RPMI8226 (cell line): ENCODE measurements at regions not wholly inside any gene's neighbourhood (a gene's known extent, or its start where the extent isn't known, plus 50 kb on each side); places are given as distances from the start of the nearest gene placed in this dataset.

Experiments
- DNase-seq: peaks from one replicate; pipeline ENCODE4 v3.0.0-alpha.2; 2015

DNA sequence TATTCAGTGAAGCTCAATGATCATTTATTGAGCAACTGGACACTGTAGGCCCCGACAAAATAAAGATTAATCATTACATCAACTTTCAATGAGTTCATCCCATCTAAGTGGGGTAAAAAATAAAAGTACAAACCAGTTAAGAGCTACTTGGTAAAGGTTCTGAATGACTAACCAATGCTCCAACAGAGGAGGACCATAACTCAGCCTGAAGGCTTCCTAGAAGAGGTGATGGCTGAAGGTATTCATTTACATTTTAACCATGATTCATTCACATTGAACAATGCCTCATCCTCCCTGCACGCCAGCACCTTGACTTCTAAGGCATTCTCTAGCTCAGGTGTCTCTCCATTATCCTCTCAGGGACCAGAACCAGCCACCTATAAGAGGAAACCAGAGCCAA is 201.4 kb downstream of the ZNF462 start:
- no peak for DNase-seq

DNA sequence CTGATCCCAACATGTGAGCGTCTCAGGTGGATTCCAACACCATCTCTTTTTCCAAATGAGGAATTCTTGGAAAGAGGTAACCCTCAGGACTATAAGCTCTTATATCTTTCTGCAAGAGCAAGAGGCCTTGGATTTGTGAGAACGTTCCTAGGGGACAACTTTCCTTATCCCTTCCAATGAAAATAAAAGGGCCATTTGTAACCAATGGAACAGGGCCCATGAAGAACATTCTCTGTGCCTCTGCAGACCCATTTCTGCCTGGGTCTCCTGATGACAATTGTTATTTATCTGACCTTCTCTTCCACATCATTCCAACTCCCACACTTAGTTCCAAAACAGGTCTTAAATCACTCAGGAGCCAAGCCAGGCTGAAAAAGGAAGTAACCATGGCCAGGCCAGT is 202.6 kb downstream of the ZNF462 start:
- DNase-seq, result no peak

DNA sequence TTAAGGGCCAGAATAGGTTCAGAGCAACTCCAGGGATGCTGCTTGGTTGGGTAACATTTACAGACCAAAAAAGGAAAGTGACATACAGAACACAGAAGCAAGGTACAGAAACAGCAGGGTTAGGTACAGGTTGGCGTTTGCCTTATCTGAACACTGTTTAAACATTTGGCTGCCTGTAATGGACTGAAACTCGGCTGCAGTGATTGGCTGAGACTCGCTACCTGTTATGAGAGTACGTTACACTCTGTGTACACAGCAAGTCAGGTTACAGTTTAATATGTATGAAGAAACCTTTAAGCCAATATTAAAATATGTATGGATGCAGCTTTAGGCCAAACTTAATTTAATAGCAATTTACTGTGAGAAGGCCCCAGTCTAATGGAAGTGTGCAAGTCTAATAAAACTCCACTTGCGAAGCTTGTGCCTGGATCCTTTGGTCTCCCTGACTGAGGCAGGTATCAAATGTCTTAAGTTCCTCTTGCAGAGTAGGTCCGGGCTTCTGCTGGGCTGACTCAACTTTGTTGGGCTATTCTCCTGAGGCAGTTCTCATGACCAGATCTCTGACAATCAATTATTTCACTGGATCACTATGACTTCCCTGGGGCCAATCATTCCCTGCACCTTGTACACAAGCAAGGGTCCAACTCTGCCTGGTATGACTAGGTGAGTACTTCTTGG is 204.9 kb downstream of the ZNF462 start:
- DNase-seq, result no peak

DNA sequence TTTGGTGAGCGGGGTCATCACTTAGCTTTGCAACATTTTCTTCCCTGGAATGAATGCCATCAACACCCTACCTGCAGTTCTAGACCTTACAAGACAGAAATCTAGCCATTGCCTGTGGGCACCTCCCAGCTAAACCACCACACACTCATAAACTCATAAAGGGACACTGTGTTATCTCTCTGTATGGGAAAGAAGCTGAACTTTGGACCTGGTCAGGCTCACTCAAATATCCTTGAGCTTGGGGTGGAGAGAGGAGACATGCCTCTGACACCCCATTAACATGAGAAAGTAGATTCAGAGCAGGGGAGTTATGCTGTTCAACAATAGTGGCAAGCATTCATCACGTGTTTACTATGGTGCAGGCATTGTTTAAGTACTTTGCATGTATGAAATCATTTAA is 205.6 kb downstream of the ZNF462 start:
- no peak for DNase-seq

DNA sequence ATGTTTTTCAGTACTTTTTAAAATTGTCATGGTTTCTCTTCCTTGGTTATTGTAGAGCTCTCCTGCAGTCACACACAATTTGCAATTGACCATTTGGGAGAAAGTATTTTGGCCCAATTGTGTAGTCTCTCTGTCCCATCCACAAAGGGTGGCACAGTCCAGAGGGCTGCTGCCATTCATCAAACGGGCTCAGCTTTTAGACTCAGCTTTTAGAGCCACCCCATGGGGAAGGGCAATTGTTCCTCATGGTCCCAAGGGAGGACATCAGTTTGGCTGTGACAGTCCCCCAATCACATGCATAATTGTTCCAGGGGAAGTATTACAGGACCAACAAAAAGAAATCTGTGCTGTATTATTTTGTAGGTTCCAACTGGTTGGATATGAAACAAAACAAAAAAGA is 207.6 kb downstream of the ZNF462 start:
- DNase-seq, result no peak

- no peak for DNase-seq
Observed at GRCh38 chr9:107078061-107078460, 205.0 kb upstream of the RAD23B start.

- no peak for DNase-seq
Observed at GRCh38 chr9:107079589-107079988, 203.5 kb upstream of the RAD23B start.

DNA sequence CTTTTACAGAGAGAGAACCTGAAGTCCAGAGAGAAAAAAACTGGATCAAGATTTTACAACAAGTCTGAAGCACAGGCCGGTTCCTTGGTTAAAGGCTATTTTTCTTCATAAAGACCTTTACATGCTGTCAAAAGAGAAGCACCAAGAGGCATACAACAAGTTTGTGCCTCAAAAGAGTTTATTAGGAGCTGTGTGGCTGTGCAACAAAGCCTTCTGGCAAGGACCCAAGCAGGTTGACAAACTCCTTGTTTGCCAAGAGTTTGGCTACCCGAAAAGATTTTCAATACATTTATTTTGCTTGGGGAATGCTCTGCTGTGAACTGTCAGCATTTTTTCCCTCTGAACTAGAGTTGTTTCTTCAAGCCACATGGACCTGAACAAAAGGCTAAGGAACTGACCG is 202.9 kb upstream of the RAD23B start:
- no peak for DNase-seq

DNA sequence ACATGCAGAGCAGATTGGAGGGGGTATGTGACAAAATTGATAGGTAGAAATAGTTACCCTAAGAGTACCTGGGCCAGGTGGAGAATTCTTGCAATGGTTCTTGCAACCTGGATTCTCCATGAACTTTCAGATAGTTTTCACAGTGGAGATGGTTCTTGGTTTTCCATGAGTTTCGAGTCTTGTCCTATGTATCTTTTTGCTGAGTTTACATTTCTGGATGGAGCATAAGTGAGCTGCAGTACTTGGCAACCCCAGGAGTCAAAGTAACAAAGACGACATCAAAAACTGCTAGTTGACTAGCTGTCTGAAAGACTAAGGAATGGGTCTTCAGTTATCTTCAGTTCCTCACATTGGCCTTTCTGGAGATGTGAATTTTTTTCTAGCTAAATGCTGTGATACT is 196.6 kb upstream of the RAD23B start:
- DNase-seq, result no peak

GRCh38 chr9:107087222-107087621 is 195.9 kb upstream of the RAD23B start:
- no peak for DNase-seq

DNA sequence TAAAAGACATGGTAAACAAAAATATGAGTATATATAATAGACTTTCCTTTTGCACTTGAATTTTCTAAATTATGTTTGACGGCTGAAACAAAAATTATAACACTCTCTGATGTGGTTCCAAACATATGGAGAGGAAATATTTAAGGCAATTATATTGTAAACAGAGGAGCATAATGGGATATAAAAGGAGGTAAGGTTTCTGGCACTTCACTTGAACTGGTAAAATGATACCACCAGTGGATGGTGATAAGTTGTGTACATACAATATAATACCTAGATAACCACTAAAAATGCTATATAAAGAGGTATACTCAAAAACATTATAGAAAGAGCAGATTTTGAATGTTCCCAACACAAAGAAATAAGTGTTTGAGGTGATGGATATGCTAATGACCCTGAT is 192.9 kb upstream of the RAD23B start:
- DNase-seq, result no peak

GRCh38 chr9:107093365-107094060 is 189.6 kb upstream of the RAD23B start:
- no peak for DNase-seq

DNA sequence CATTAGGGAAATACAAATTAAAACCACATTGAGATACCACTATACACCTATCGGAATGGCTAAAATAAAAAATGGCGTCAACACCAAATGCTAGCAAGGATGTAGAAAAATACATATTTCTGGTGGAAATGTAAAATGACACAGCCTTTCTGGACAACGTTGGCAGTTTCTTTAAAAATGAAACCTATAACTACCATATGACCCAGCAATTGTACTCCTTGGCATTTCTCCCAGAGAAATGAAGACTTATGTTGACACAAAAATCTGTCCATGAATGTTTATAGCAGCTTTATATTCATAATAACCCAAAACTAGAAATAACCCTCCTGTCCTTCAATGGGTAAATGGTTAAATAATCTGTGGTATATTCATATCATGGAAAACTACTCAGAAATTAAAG is 188.7 kb upstream of the RAD23B start:
- no peak for DNase-seq

DNA sequence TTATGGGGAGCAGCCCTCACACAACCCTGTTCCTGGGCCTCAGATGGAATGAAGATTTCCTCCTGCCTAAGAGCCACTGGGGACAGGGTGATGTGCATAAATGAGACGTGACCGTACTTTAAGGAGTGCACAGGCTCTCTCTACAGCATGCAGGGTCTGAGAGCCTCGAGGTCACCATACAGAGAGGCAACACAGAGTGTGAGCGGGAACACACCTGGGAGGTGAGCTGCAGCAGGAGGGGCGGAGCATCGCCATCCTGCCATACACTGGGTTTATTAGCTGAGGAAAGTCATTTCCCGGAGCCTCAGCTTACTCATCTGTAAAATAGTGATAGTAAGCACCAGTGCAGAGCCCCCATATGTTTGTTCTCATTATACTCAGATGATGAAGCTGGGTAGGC is 182.5 kb upstream of the RAD23B start:
- no peak for DNase-seq

- DNase-seq, result no peak
Observed at GRCh38 chr9:107102011-107102410, 181.1 kb upstream of the RAD23B start.

- DNase-seq, result no peak
Observed at GRCh38 chr9:107103621-107104020, 179.5 kb upstream of the RAD23B start.

- no peak for DNase-seq
Observed at GRCh38 chr9:107105784-107106183, 177.3 kb upstream of the RAD23B start.

GRCh38 chr9:107106416-107106815 is 176.7 kb upstream of the RAD23B start:
- no peak for DNase-seq

DNA sequence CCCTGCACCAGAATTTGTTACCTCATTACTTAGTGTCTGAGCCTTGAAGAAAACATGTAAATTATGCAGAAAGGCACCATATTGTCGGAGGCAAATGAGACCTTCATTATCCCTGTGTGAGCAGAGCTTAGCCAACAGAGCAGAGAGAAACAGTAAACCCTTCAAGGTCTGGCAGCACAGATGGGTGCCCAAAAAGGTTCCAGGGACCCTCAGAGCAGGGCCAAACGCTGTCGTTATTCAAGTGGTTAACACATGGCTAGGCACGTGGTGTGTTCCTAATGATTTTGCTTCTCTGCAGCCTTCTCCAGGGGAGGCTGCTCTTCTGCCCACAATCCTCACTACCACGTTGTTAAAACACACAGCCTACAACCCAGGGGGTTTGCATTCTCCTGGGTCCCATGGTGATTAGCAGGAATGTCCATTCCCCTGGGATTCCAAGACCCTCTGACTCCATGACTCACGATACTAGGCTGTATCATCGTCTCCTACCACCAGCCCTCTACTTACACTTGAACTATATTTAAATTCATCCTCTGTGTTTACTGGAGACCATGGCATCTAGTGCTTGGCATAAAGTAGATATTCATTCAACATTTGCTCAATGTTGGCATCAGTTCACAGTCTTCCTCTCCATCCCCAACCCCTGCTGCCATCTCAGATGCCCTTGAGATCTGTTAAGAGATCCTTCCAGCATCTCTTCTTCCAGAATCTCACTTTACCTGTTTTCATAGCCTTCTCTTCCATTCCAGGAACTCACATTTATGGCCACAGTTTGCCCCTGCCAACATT is 174.5 kb upstream of the RAD23B start:
- DNase-seq, result no peak

DNA sequence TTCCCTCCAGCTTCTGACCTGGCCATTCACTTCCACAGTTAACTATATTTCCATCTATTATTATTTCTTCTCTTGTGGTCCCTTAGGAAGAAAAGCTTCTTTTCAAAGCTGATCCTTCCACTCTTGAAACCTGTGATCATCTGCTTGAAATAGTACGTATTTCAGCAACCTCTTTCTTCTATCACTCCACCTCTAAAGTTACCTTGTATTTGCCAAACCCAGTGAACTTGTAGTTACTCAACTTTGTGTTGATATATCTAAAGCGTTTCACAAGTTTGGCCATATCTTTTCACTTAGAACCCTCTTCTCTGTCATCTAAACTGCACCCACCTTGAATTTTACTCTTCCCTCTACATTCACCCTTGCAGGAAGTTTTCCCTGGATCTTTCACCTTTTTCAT is 173.8 kb upstream of the RAD23B start:
- no peak for DNase-seq

GRCh38 chr9:107110153-107110552 is 172.9 kb upstream of the RAD23B start:
- no peak for DNase-seq

DNA sequence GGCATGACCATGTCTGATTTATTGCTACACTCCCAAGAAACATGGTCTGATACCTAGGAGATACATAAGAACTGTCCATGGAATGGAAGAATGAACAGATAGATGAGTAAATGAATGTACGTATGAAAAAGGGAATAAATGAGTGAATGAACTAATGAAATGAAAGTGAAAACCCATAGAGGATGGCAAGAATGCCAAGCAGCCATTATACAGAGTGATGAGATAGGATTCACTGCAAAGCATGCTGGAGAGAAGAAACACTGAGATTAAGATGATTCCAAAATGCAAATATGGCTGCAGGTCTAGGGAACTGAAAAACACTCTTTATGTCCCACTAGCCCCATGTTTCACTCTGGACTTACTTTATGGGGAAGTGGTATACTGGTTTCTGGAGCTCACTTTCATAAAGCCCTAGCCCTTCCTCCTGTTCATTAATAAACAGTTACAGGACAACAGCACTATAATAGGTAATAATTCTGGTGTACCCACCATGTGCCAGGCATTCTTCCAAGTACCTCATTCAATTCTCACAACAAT is 170.3 kb upstream of the RAD23B start:
- no peak for DNase-seq

GRCh38 chr9:107118863-107119624 is 164.0 kb upstream of the RAD23B start:
- DNase-seq, result no peak
